ENCODE measurements at regions not wholly inside any gene's neighbourhood (a gene's known extent, or its start where the extent isn't known, plus 50 kb on each side); places are given as distances from the start of the nearest gene placed in this dataset.

DNA sequence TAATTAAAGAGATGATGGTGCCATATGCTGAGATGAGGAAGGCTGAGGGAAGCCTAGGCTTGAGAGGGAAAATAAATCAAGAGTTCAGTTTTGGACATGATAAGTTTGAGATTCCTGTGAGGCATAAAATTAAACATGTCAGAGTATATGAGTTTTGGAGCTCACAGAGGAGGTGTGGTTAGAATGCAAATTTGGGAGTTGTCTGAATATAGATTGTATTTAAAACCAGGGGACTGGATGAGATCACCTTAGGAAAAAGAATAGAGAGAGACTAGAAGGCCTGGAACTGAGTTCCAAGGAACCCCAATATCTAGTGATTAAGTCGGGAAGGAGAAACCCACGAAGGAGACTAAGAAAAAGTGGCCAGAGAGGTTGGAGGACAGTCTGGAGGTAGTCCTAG, 65.5 kb downstream of the FRMPD3 start:
- TF ChIP-seq, protein P1, sequence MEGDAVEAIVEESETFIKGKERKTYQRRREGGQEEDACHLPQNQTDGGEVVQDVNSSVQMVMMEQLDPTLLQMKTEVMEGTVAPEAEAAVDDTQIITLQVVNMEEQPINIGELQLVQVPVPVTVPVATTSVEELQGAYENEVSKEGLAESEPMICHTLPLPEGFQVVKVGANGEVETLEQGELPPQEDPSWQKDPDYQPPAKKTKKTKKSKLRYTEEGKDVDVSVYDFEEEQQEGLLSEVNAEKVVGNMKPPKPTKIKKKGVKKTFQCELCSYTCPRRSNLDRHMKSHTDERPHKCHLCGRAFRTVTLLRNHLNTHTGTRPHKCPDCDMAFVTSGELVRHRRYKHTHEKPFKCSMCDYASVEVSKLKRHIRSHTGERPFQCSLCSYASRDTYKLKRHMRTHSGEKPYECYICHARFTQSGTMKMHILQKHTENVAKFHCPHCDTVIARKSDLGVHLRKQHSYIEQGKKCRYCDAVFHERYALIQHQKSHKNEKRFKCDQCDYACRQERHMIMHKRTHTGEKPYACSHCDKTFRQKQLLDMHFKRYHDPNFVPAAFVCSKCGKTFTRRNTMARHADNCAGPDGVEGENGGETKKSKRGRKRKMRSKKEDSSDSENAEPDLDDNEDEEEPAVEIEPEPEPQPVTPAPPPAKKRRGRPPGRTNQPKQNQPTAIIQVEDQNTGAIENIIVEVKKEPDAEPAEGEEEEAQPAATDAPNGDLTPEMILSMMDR (IDR thresholded peaks at IDR 0.05) = no peak
- no peak for TF ChIP-seq POLR2A (IDR thresholded peaks at IDR 0.05)
